ENCODE measurements at regions not wholly inside any gene's neighbourhood (a gene's known extent, or its start where the extent isn't known, plus 50 kb on each side); places are given as distances from the start of the nearest gene placed in this dataset.

GRCh38 chr4:146033149-146033548, 94.5 kb upstream of the ZNF827 start:
- in situ Hi-C loops (cut with MboI; ENCODE audit: low pct_ligation_motif_present in 1 of 4, low pct_unique_long_range_greater_than_20kb in 1 of 4, low sequenced_read_pairs in 3 of 4): no loop called here
- Histone ChIP-seq H3K36me3 (no peaks in the 10 kb centered on the region), H3K27me3 (no peaks in the 10 kb centered on the region), H3K4me3 (no peak overlapping the region), H3K27ac (peak overlapping the region; percentile 69 to 78 (median 75)), H3K9me3 (no peaks in the 10 kb centered on the region), H3K4me1 (peaks cover 9 to 40% (median 31%) of the 10 kb centered on the region in 4 donors)
- intact Hi-C loops (cut with DNase I; ENCODE audit: low total_unique reads): no loop called here
- 31 to 53% methylated on average over 4 to 5 of the region's 5 CpGs for WGBS, 2 donors (ENCODE audit: low coverage in 1 of 2)
- DNase-seq: peak; percentile 83
- TF ChIP-seq EP300 (IDR thresholded peaks at IDR 0.05; ENCODE audit: low read depth): no peak
- no peak for TF ChIP-seq CTCF (IDR thresholded peaks at IDR 0.05)
- peak in 1 of 3 donors; percentile 37 for TF ChIP-seq POLR2AphosphoS5 (IDR thresholded peaks at IDR 0.05)

- Histone ChIP-seq H3K27ac (peak overlapping the region; percentile 69 to 78 (median 75)), H3K27me3 (no peaks in the 10 kb centered on the region), H3K4me3 (no peak overlapping the region), H3K4me1 (peaks cover 9 to 40% (median 31%) of the 10 kb centered on the region in 4 donors), H3K9me3 (no peaks in the 10 kb centered on the region), H3K36me3 (no peaks in the 10 kb centered on the region)
- TF ChIP-seq POLR2A (IDR thresholded peaks at IDR 0.05): no peak
- TF ChIP-seq EP300 (IDR thresholded peaks at IDR 0.05; ENCODE audit: low read depth): no peak
- in situ Hi-C loops (cut with MboI; ENCODE audit: low pct_ligation_motif_present in 1 of 4, low pct_unique_long_range_greater_than_20kb in 1 of 4, low sequenced_read_pairs in 3 of 4): no loop called here
- DNase-seq: peak; percentile 22
- 30 to 80% methylated on average over 1 to 7 of the region's 7 CpGs for WGBS, 2 donors (ENCODE audit: low coverage in 1 of 2)
- intact Hi-C loops (cut with DNase I; ENCODE audit: low total_unique reads): no loop called here
Observed at GRCh38 chr4:146032234-146032860, 93.7 kb upstream of the ZNF827 start.

- H3K9me3 ChIP-seq: no peaks in the 10 kb centered on the region
- peaks cover 9 to 40% (median 31%) of the 10 kb centered on the region in 4 donors for H3K4me1 ChIP-seq
- H3K27ac ChIP-seq: peak overlapping the region; percentile 57 to 70 (median 64)
- intact Hi-C loops (cut with DNase I; ENCODE audit: low total_unique reads): no loop called here
- in situ Hi-C loops (cut with MboI; ENCODE audit: low pct_ligation_motif_present in 1 of 4, low pct_unique_long_range_greater_than_20kb in 1 of 4, low sequenced_read_pairs in 3 of 4): no loop called here
- peak; percentile 72 for DNase-seq
- H3K36me3 ChIP-seq: no peaks in the 10 kb centered on the region
- WGBS, 2 donors (ENCODE audit: low coverage in 1 of 2): 27 to 52% methylated on average over 3 to 8 of the region's 8 CpGs
- no peaks in the 10 kb centered on the region for H3K27me3 ChIP-seq
- H3K4me3 ChIP-seq: no peak overlapping the region
- TF ChIP-seq POLR2A (IDR thresholded peaks at IDR 0.05): no peak
- peak in 1 of 3 donors; percentile 23 for TF ChIP-seq POLR2AphosphoS5 (IDR thresholded peaks at IDR 0.05)
Observed at GRCh38 chr4:146029939-146030710, 91.5 kb upstream of the ZNF827 start.

- intact Hi-C loops (cut with DNase I; ENCODE audit: low total_unique reads): no loop called here
- H3K4me1 ChIP-seq: peaks cover 9 to 40% (median 31%) of the 10 kb centered on the region in 4 donors
- no peaks in the 10 kb centered on the region for H3K9me3 ChIP-seq
- no peaks in the 10 kb centered on the region for H3K27me3 ChIP-seq
- H3K4me3 ChIP-seq: no peak overlapping the region
- in situ Hi-C loops (cut with MboI; ENCODE audit: low pct_ligation_motif_present in 1 of 4, low pct_unique_long_range_greater_than_20kb in 1 of 4, low sequenced_read_pairs in 3 of 4): no loop called here
- 79 to 92% methylated on average over 3 of the region's 3 CpGs for WGBS, 2 donors (ENCODE audit: low coverage in 1 of 2)
- no peak for TF ChIP-seq EP300 (IDR thresholded peaks at IDR 0.05; ENCODE audit: low read depth)
- no peak for TF ChIP-seq POLR2AphosphoS5 (IDR thresholded peaks at IDR 0.05)
- no peak for TF ChIP-seq POLR2A (IDR thresholded peaks at IDR 0.05)
- no peaks in the 10 kb centered on the region for H3K36me3 ChIP-seq
- no peak for DNase-seq
- peak overlapping the region in 1 of 4 donors; percentile 61 for H3K27ac ChIP-seq
Observed at GRCh38 chr4:146029147-146029546, 90.5 kb upstream of the ZNF827 start.

GRCh38 chr4:146027761-146028160, 89.1 kb upstream of the ZNF827 start:
- intact Hi-C loops (cut with DNase I; ENCODE audit: low total_unique reads): no loop called here
- Histone ChIP-seq H3K4me1 (peaks cover 9 to 33% (median 24%) of the 10 kb centered on the region in 4 donors), H3K27me3 (no peaks in the 10 kb centered on the region), H3K9me3 (no peaks in the 10 kb centered on the region), H3K36me3 (no peaks in the 10 kb centered on the region), H3K4me3 (no peak overlapping the region), H3K27ac (no peak overlapping the region)
- WGBS, 2 donors (ENCODE audit: low coverage in 1 of 2): 94 to 100% methylated on average over 1 of the region's 1 CpG
- no peak for DNase-seq
- in situ Hi-C loops (cut with MboI; ENCODE audit: low pct_ligation_motif_present in 1 of 4, low pct_unique_long_range_greater_than_20kb in 1 of 4, low sequenced_read_pairs in 3 of 4): no loop called here
- no peak for TF ChIP-seq EP300 (IDR thresholded peaks at IDR 0.05; ENCODE audit: low read depth)
- TF ChIP-seq POLR2A (IDR thresholded peaks at IDR 0.05): no peak
- TF ChIP-seq CTCF (IDR thresholded peaks at IDR 0.05): no peak
- no peak for TF ChIP-seq POLR2AphosphoS5 (IDR thresholded peaks at IDR 0.05)
